Left ventricle myocardium inferior (tissue), 1 donor: ENCODE measurements at regions not wholly inside any gene's neighbourhood (a gene's known extent, or its start where the extent isn't known, plus 50 kb on each side); places are given as distances from the start of the nearest gene placed in this dataset.
"Not testable (repeated sequence)": the region's sequence is repeated elsewhere in the genome, so short reads cannot be mapped to it uniquely, and the experiment has no call there.

ENCODE experiments used
- DNase-seq: peaks from one replicate; pipeline ENCODE4 v3.0.0-alpha.2; 2020
- H3K27ac ChIP-seq: fragments of 200-600 bp; replicated peaks from 2 replicates; pipeline ENCODE4 v1.8.0; 2021
- H3K27me3 ChIP-seq: fragments of 200-600 bp; 2 replicates; pipeline ENCODE4 v1.8.0; 2021; ENCODE audit warnings: low read depth
- H3K36me3 ChIP-seq: fragments of 200-600 bp; 2 replicates; pipeline ENCODE4 v1.8.0; 2021
- H3K4me1 ChIP-seq: fragments of 200-600 bp; 2 replicates; pipeline ENCODE4 v1.8.0; 2021
- H3K4me3 ChIP-seq: fragments of 200-600 bp; 2 replicates; pipeline ENCODE4 v1.8.0; 2021; ENCODE audit warnings: mild to moderate bottlenecking, moderate library complexity
- H3K9me3 ChIP-seq: fragments of 200-600 bp; replicated peaks from 2 replicates; pipeline ENCODE4 v1.8.0; 2021
- CTCF ChIP-seq: fragments of 200-600 bp; IDR thresholded peaks from 2 replicates; pipeline ENCODE4 v1.8.0; 2021; ENCODE audit warnings: antibody characterized with exemption, mild to moderate bottlenecking, borderline replicate concordance
- intact Hi-C: fragments of 100-400 bp; cut with micrococcal nuclease; formaldehyde crosslinking; loops from one replicate; pipeline ENCODE4 v1.11.0; 2022
- donor health status: DM: no; HTN: yes; CAD: no; lungs with severe emphysema.

- intact Hi-C loops, H3K4me1 ChIP-seq: not testable (repeated sequence)
Observed at GRCh38 chr9:97248252-97248651, 59.2 kb upstream of the CCDC180 start.

GRCh38 chr9:97243606-97244005, 63.9 kb upstream of the CCDC180 start:
- no peak for DNase-seq
- no peaks in the 10 kb centered on the region for H3K9me3 ChIP-seq
- no peak for TF ChIP-seq CTCF
- no peak overlapping the region for H3K4me3 ChIP-seq
- peaks cover 13% of the 10 kb centered on the region for H3K4me1 ChIP-seq
- intact Hi-C loops = no loop called here
- peaks cover 3% of the 10 kb centered on the region for H3K36me3 ChIP-seq
- H3K27me3 ChIP-seq = no peaks in the 10 kb centered on the region
- no peak overlapping the region for H3K27ac ChIP-seq

More at GRCh38 chr9:97248252-97248651, 59.2 kb upstream of the CCDC180 start:
- not testable (repeated sequence) for DNase-seq, H3K36me3 ChIP-seq, H3K9me3 ChIP-seq, H3K4me3 ChIP-seq, H3K27me3 ChIP-seq, H3K27ac ChIP-seq

GRCh38 chr9:97241430-97241829, 66.0 kb upstream of the CCDC180 start:
- DNase-seq, H3K27ac ChIP-seq, H3K4me3 ChIP-seq, H3K9me3 ChIP-seq, intact Hi-C loops, H3K36me3 ChIP-seq, H3K27me3 ChIP-seq: not testable (repeated sequence)
- H3K4me1 ChIP-seq = peaks cover 24% of the 10 kb centered on the region

- Histone ChIP-seq H3K27me3 (peaks cover 1% of the 10 kb centered on the region), H3K9me3 (no peaks in the 10 kb centered on the region), H3K27ac (peak overlapping the region; percentile 83), H3K4me3 (peak overlapping the region; percentile 76), H3K36me3 (no peaks in the 10 kb centered on the region), H3K4me1 (peaks cover 24% of the 10 kb centered on the region)
- peak; percentile 82 for DNase-seq
- TF ChIP-seq CTCF = no peak
- intact Hi-C loops = no loop called here
Observed at GRCh38 chr9:97237951-97238889, 69.2 kb upstream of the CCDC180 start.

GRCh38 chr9:97237311-97237786, 70.1 kb upstream of the CCDC180 start:
- intact Hi-C loops = no loop called here
- TF ChIP-seq CTCF = no peak
- Histone ChIP-seq H3K4me3 (peak overlapping the region; percentile 76), H3K9me3 (no peaks in the 10 kb centered on the region), H3K36me3 (no peaks in the 10 kb centered on the region), H3K4me1 (peaks cover 24% of the 10 kb centered on the region), H3K27me3 (peaks cover 9% of the 10 kb centered on the region), H3K27ac (peak overlapping the region; percentile 83)
- DNase-seq = no peak

- intact Hi-C loops, H3K9me3 ChIP-seq: not testable (repeated sequence)
Observed at GRCh38 chr9:97233009-97233400, 74.5 kb upstream of the CCDC180 start.

GRCh38 chr9:97232060-97233008, 75.1 kb upstream of the CCDC180 start:
- H3K27ac ChIP-seq, H3K4me3 ChIP-seq, H3K4me1 ChIP-seq, H3K36me3 ChIP-seq, DNase-seq, intact Hi-C loops, H3K9me3 ChIP-seq: not testable (repeated sequence)
- peaks cover 31% of the 10 kb centered on the region for H3K27me3 ChIP-seq

More at GRCh38 chr9:97233009-97233400, 74.5 kb upstream of the CCDC180 start:
- H3K4me1 ChIP-seq, H3K27ac ChIP-seq, H3K36me3 ChIP-seq, H3K4me3 ChIP-seq, DNase-seq: not testable (repeated sequence)
- H3K27me3 ChIP-seq = peaks cover 27% of the 10 kb centered on the region

- peak overlapping the region; percentile 64 for H3K4me3 ChIP-seq
Observed at GRCh38 chr9:97222393-97222792, 85.1 kb upstream of the CCDC180 start.

GRCh38 chr9:97221478-97222355, 85.7 kb upstream of the CCDC180 start:
- H3K4me3 ChIP-seq = peak overlapping the region; percentile 64
- intact Hi-C loops, H3K9me3 ChIP-seq, H3K36me3 ChIP-seq, H3K27ac ChIP-seq: not testable (repeated sequence)
- H3K4me1 ChIP-seq = peaks cover 21% of the 10 kb centered on the region
- H3K27me3 ChIP-seq = peaks cover 94% of the 10 kb centered on the region
- peak; percentile 66 for DNase-seq

More at GRCh38 chr9:97222393-97222792, 85.1 kb upstream of the CCDC180 start:
- H3K36me3 ChIP-seq, H3K9me3 ChIP-seq, H3K27ac ChIP-seq, intact Hi-C loops: not testable (repeated sequence)
- peak; percentile 19 for DNase-seq
- Histone ChIP-seq H3K4me1 (peaks cover 21% of the 10 kb centered on the region), H3K27me3 (peaks cover 94% of the 10 kb centered on the region)
